Central memory CD8-positive, alpha-beta T cell (primary cell): ENCODE measurements at regions not wholly inside any gene's neighbourhood (a gene's known extent, or its start where the extent isn't known, plus 50 kb on each side); places are given as distances from the start of the nearest gene placed in this dataset.

ENCODE experiments used
- ATAC-seq: fragments of 150-1000 bp; cut with Tn5 transposase; replicated peaks from 2 replicates; pipeline ENCODE4 v1.10.0; 2022; ENCODE audit warnings: mild to moderate bottlenecking, moderate FRiP score, moderate number of reproducible peaks; ENCODE audit not compliant: poor library complexity, severe bottlenecking; ENCODE audit errors: extremely low read depth
- DNase-seq, 2 donors: peaks; one replicate each; pipeline ENCODE4 v3.0.0; 2021; ENCODE audit warnings: low spot score in 2 of 2
- H3K27ac Mint-ChIP-seq: one replicate; pipeline ENCODE4 v1.8.0; 2022; ENCODE audit warnings: low read depth, mild to moderate bottlenecking, moderate library complexity, mixed read lengths
- H3K27me3 Mint-ChIP-seq: one replicate; pipeline ENCODE4 v1.8.0; 2022; ENCODE audit warnings: mixed read lengths
- H3K36me3 Mint-ChIP-seq: one replicate; pipeline ENCODE4 v1.8.0; 2022; ENCODE audit warnings: mild to moderate bottlenecking, moderate library complexity, mixed read lengths; ENCODE audit not compliant: insufficient read depth
- H3K4me1 Mint-ChIP-seq: one replicate; pipeline ENCODE4 v1.8.0; 2022; ENCODE audit warnings: mixed read lengths
- H3K4me3 Mint-ChIP-seq: one replicate; pipeline ENCODE4 v1.8.0; 2022; ENCODE audit warnings: mild to moderate bottlenecking, moderate library complexity, mixed read lengths
- H3K9me3 Mint-ChIP-seq: one replicate; pipeline ENCODE4 v1.8.0; 2022; ENCODE audit warnings: mixed read lengths

DNA sequence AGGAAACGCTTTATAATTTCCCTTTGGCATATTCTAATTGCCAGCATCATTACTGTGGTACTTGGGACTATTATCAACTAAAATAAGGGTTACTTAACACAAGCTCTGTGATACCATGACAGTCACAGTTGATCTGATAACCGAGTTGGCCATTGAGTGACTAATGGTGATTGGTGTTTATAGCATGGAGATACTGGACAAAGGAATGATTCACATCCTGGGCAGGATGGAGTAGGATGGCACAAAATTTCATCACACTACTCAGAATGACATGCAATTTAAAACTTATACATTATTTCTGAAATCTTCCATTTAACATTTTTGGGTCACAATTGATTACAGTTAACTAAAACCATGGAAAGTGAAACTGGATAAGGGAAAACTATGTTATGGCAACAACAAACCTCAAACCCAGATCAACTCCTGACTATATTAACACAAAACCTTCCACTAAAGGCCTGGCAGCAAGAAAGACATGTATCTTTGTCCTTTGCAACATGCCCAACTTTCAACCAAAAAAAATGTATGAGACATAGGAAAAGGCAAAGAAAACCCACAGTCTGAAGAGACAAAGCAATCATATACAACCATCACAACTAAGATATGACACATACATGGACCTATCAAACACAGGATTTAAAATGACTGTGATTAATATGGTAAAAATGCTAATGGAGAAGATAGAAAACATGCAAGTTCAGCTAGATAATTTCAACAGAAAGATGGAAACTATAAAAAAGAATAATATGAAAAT lies 208.5 kb upstream of the NRP1 start:
- no peaks in the 10 kb centered on the region for H3K4me1 Mint-ChIP-seq
- peaks cover 9% of the 10 kb centered on the region for H3K9me3 Mint-ChIP-seq
- no peaks in the 10 kb centered on the region for H3K36me3 Mint-ChIP-seq
- ATAC-seq (no peak), DNase-seq (no peak)
- peaks cover 25% of the 10 kb centered on the region for H3K27me3 Mint-ChIP-seq
- no peak overlapping the region for H3K4me3 Mint-ChIP-seq
- H3K27ac Mint-ChIP-seq: no peak overlapping the region

- ATAC-seq: no peak
- Mint-ChIP-seq H3K4me1 (no peaks in the 10 kb centered on the region), H3K4me3 (no peak overlapping the region), H3K27me3 (peaks cover 55% of the 10 kb centered on the region), H3K27ac (no peak overlapping the region), H3K36me3 (no peaks in the 10 kb centered on the region), H3K9me3 (peaks cover 9% of the 10 kb centered on the region)
- no peak for DNase-seq
Observed at GRCh38 chr10:33539116-33539515, 204.6 kb upstream of the NRP1 start.

DNA sequence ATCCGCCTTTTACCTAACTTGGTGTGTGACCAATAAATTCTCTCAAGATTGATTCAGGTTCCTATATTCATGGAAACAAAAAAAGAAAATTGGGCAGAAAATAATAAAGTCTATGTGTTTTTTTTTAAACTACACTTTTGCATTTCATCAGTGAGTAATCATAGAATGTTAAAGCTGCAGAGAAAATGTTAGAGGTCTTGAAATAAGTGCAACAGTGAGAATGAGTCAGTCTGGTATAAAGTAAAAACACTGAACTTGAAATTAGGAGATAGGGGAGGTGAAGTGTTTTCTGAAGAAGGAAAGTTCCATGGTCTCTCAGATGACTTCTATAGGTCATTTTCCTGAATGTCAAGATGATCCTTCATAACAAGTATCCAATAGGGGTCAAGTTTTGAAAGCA lies 202.6 kb upstream of the NRP1 start:
- DNase-seq: no peak
- Mint-ChIP-seq H3K9me3 (no peaks in the 10 kb centered on the region), H3K27ac (no peak overlapping the region), H3K4me3 (no peak overlapping the region), H3K27me3 (peaks cover 64% of the 10 kb centered on the region), H3K36me3 (no peaks in the 10 kb centered on the region), H3K4me1 (no peaks in the 10 kb centered on the region)
- ATAC-seq: no peak

DNA sequence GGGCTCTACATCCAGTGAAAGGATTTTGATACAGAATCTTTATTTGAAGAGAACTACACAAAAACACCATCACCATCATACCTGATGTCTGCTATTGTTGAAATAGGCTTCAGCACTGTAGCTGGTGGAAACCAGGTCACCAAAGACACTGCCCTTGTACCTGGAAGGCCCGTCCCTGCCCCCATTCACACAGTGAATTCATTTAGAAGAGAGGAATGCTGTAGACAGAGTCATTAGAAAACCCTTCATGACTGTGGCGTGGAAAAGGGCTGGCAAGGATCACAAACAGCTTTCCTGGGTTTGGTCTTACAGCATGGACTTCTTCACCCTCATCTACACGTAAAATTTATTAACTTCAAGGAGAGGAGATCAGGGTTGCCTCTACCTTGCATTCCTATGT lies 202.0 kb upstream of the NRP1 start:
- H3K27ac Mint-ChIP-seq: no peak overlapping the region
- no peak overlapping the region for H3K4me3 Mint-ChIP-seq
- no peaks in the 10 kb centered on the region for H3K9me3 Mint-ChIP-seq
- no peaks in the 10 kb centered on the region for H3K36me3 Mint-ChIP-seq
- no peaks in the 10 kb centered on the region for H3K4me1 Mint-ChIP-seq
- H3K27me3 Mint-ChIP-seq: peaks cover 64% of the 10 kb centered on the region
- ATAC-seq (no peak), DNase-seq (no peak)

- DNase-seq (no peak), ATAC-seq (no peak)
- Mint-ChIP-seq H3K4me1 (no peaks in the 10 kb centered on the region), H3K27ac (no peak overlapping the region), H3K36me3 (no peaks in the 10 kb centered on the region), H3K9me3 (no peaks in the 10 kb centered on the region), H3K27me3 (peaks cover 68% of the 10 kb centered on the region), H3K4me3 (no peak overlapping the region)
Observed at GRCh38 chr10:33535866-33536265, 201.4 kb upstream of the NRP1 start.

- Mint-ChIP-seq H3K4me1 (no peaks in the 10 kb centered on the region), H3K4me3 (no peak overlapping the region), H3K36me3 (no peaks in the 10 kb centered on the region), H3K27me3 (peaks cover 59% of the 10 kb centered on the region), H3K27ac (no peak overlapping the region), H3K9me3 (no peaks in the 10 kb centered on the region)
- DNase-seq (no peak), ATAC-seq (no peak)
Observed at GRCh38 chr10:33534416-33534815, 199.9 kb upstream of the NRP1 start.

DNA sequence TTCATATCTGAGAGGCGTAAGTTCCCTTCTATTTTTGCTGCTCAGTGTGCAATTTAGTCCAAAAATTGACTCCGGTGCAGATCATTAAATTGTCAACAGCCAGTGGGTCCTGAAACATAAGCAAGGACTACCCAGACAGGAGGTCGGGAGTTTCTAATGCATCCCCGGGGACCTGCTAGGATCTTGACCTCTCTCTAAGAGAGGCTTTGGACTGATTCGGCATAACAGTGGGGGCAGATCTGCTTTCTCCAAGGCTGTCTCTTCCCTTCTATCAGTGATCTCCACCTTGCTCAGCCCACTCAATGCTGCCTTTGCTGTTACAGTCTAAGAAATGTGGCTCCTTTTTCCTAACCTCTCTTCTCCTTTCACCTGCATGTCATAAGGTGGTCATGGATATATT lies 199.1 kb upstream of the NRP1 start:
- Mint-ChIP-seq H3K36me3 (no peaks in the 10 kb centered on the region), H3K27me3 (peaks cover 55% of the 10 kb centered on the region), H3K4me3 (no peak overlapping the region), H3K27ac (no peak overlapping the region), H3K9me3 (no peaks in the 10 kb centered on the region), H3K4me1 (no peaks in the 10 kb centered on the region)
- ATAC-seq (no peak), DNase-seq (no peak)

DNA sequence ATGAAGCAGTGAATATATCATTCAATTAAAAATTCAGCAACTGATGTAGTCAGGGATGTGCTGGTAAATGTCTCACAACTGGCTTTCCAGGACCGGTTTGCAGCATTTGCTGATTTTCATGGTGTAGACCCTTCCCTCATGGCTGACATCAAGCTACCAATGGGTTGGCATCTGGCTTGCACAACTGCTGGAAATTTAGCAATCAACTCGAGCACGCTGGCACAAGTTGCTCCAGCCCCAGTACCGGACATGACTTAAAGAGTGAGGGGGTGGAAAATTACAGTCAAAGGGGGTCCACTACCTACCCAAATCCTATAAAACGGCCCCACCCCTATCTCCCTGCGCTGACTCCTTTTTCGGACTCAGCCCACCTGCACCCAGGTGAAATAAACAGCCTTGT lies 198.4 kb upstream of the NRP1 start:
- DNase-seq: no peak
- H3K4me1 Mint-ChIP-seq: no peaks in the 10 kb centered on the region
- H3K36me3 Mint-ChIP-seq: no peaks in the 10 kb centered on the region
- H3K27ac Mint-ChIP-seq: no peak overlapping the region
- H3K4me3 Mint-ChIP-seq: no peak overlapping the region
- no peak for ATAC-seq
- H3K27me3 Mint-ChIP-seq: peaks cover 48% of the 10 kb centered on the region
- H3K9me3 Mint-ChIP-seq: no peaks in the 10 kb centered on the region

DNA sequence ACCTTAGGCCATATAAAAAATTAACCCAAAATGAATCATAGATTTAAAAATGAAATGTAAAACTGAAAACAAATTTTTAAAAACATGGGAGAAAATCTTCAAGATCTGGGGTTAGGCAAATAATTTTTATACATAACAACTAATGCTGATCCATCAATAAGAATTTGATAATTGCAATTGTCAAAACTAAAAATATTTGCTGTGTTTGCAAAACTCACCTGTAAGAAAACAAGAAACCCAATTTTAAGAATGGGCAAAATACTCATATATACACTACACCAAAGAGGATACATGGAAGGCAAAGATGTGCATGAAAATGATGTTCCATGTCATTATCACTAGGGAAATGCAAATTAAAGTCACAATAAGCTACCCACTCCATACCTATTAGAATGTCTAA lies 194.8 kb upstream of the NRP1 start:
- no peak for ATAC-seq
- H3K27me3 Mint-ChIP-seq: peaks cover 20% of the 10 kb centered on the region
- H3K36me3 Mint-ChIP-seq: no peaks in the 10 kb centered on the region
- H3K27ac Mint-ChIP-seq: no peak overlapping the region
- no peaks in the 10 kb centered on the region for H3K4me1 Mint-ChIP-seq
- H3K4me3 Mint-ChIP-seq: no peak overlapping the region
- H3K9me3 Mint-ChIP-seq: no peaks in the 10 kb centered on the region
- no peak for DNase-seq

- peaks cover 33% of the 10 kb centered on the region for H3K27me3 Mint-ChIP-seq
- no peak for DNase-seq
Observed at GRCh38 chr10:33524966-33525365, 190.5 kb upstream of the NRP1 start.

GRCh38 chr10:33524041-33524440 lies 189.6 kb upstream of the NRP1 start:
- Mint-ChIP-seq H3K4me1 (no peaks in the 10 kb centered on the region), H3K36me3 (no peaks in the 10 kb centered on the region), H3K27me3 (peaks cover 42% of the 10 kb centered on the region), H3K9me3 (no peaks in the 10 kb centered on the region), H3K4me3 (no peak overlapping the region), H3K27ac (no peak overlapping the region)
- no peak for DNase-seq
- no peak for ATAC-seq

More at GRCh38 chr10:33524966-33525365, 190.5 kb upstream of the NRP1 start:
- H3K4me3 Mint-ChIP-seq: no peak overlapping the region
- H3K9me3 Mint-ChIP-seq: no peaks in the 10 kb centered on the region
- no peaks in the 10 kb centered on the region for H3K4me1 Mint-ChIP-seq
- H3K36me3 Mint-ChIP-seq: no peaks in the 10 kb centered on the region
- ATAC-seq: no peak
- no peak overlapping the region for H3K27ac Mint-ChIP-seq

DNA sequence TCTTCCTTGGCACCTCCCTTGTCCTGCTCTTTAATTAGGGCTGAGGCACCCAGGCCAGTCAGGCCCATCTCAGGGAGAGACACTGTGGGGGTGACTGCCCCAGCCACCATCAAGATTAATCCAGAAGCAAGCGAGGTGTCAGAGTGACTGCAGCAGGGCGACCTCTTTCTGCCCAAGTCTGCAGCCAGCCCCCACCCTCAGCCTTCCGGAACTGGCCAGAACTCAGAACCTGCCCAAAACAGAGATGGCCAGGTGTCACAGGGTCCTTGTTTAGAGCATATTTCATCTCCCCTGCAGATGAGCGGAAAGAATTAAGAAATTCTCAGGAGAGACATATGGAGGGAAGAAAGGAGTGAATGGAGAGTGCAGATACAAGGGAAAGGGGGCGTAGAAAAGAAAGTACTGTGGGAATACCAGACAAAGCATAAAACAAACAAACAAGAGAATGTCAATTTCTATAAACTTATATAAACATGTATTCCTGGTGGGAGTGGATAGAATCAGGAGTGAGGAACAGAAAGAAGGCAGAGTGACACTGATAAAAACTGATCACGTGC lies 188.8 kb upstream of the NRP1 start:
- H3K4me1 Mint-ChIP-seq: no peaks in the 10 kb centered on the region
- no peak overlapping the region for H3K4me3 Mint-ChIP-seq
- DNase-seq (no peak), ATAC-seq (no peak)
- no peak overlapping the region for H3K27ac Mint-ChIP-seq
- H3K9me3 Mint-ChIP-seq: no peaks in the 10 kb centered on the region
- peaks cover 49% of the 10 kb centered on the region for H3K27me3 Mint-ChIP-seq
- no peaks in the 10 kb centered on the region for H3K36me3 Mint-ChIP-seq

GRCh38 chr10:33521904-33522303 lies 187.4 kb upstream of the NRP1 start:
- Mint-ChIP-seq H3K36me3 (no peaks in the 10 kb centered on the region), H3K4me1 (no peaks in the 10 kb centered on the region), H3K9me3 (no peaks in the 10 kb centered on the region), H3K27ac (no peak overlapping the region), H3K27me3 (peaks cover 56% of the 10 kb centered on the region), H3K4me3 (no peak overlapping the region)
- DNase-seq (no peak), ATAC-seq (no peak)
